Embryonic facial prominence (tissue), 1 donor: ENCODE measurements at regions not wholly inside any gene's neighbourhood (a gene's known extent, or its start where the extent isn't known, plus 50 kb on each side); places are given as distances from the start of the nearest gene placed in this dataset.
"Not testable (repeated sequence)": the region's sequence is repeated elsewhere in the genome, so short reads cannot be mapped to it uniquely, and the experiment has no call there.

Source experiments
- DNase-seq: peaks from one replicate; pipeline ENCODE4 v3.0.0-alpha.2; 2016; ENCODE audit errors: extremely low spot score

DNA sequence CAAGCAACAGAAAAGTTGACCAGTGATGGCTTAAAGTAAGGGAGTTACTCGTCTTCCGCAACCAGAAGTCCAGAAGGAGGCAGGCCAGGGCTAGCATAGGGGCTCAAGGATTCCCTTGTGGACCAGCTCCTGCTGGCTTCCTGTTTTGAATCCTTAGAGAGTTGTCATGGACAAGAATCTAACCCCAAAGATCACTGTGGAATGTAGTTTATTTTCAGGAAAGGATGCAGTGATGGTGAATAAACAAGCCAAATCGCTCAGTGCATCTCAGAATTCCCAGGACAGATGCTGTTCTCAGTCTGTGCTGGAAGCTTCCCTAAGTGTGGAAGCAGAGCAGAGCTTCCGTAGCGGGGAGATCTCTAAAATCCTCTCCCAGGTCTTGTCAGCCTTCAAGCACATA is 311.3 kb downstream of the C12orf75 start:
- no peak for DNase-seq

DNA sequence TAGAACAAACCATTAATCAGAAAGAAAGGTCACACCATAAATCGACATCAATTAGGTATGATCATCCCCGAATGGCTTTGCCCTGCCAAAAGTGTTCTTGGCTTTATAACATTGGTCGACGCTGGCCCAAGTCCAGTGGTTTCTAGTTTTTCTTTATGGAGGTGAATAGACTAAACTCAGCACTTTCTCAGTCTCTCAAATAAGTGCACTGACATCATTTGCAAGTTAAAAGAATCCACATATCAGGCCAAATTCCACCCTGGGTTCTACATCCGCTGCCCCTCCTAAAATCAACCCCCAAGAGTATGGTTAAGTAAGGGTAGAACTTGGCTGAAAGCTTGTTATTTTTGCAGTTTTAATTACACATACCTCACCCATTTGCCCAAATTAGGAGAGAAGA is 314.3 kb downstream of the C12orf75 start:
- no peak for DNase-seq

DNA sequence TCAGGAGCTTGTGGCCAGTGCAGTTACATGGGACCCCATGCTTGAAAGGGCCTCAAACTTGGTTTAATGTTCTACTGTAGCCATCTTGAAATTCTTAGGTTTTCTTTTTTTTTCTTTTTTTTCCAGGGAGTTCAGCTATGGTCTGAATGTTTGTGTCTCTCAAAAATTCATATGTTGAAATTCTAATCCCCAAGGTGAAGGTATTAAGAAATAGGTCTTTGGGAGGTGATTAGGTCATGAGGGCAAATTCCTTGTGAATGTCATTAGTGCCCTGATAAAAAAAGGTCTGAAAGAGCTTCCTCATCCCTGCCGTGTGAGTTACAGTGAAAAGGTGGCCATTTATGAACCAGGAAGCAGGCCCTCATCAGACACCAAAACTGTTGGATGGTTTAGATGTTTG is 324.1 kb downstream of the C12orf75 start:
- no peak for DNase-seq

DNA sequence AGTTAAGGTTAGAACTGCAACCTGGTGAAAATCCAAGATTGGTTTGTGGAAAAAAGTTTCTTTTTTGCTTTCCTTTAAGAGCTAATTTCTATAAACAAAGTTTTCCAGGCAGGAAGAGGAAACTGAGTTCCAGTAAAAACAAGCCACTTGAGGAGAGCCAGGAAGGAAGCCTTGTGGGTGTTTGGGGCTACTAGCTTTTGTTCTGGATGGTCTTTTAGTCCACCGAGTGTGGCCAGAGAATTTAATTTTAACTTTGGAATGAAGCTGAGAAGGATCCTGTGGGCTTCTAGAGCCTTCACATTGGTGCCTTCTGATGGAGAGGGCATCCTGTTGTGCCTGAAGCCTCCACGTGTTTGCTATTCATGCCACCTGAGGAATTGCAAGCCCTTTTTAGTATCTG is 327.9 kb downstream of the C12orf75 start:
- DNase-seq: no peak

DNA sequence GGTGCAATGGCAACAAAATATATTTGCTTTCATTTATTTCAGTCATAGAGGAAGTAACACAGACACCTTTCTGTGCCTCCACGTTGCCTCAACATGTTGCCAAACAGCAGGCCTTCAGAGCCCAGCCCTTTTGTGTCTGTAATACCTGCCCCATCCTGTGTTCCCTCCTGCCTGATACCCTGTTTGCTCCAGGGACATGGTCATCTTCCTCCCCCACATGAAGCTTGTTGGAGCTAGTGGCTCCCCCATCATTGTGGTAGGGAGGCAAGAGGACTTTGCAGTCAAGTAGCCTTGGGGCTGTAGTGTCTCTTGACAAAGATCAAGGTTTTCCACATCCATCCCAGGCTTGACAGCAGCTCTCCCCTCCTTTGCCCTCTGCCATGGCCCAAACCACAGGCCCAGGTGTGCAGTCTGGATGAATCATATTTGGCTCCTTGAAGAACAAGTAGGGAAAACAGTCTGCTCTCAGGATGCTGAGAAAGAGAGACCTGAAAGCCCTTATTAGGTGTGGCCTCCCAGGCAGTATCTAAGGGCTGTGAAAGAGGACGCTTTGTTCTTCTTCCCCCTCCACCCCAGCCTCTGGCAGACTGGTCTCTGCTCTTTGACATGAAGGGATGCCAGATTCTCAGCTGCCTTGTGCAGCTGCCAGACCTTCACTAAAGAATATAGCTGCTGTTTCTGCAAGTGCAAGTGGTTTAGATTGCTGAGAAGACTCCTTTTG is 329.0 kb downstream of the C12orf75 start:
- no peak for DNase-seq

DNA sequence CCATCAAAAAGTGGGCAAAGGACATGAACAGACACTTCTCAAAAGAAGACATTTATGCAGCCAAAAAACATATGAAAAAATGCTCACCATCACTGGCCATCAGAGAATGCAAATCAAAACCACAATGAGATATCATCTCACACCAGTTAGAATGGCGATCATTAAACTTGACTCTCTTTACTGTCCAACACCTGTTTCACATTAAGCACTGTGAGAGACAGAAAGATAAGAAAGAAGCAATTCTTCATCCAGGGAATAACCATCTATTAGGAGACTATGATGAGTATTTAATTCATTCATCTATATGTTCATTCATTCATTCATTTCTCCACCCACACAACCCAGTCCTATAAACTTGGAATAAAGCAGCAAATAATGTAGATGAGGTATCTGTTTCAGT is 334.3 kb downstream of the C12orf75 start:
- DNase-seq: not testable (repeated sequence)

DNA sequence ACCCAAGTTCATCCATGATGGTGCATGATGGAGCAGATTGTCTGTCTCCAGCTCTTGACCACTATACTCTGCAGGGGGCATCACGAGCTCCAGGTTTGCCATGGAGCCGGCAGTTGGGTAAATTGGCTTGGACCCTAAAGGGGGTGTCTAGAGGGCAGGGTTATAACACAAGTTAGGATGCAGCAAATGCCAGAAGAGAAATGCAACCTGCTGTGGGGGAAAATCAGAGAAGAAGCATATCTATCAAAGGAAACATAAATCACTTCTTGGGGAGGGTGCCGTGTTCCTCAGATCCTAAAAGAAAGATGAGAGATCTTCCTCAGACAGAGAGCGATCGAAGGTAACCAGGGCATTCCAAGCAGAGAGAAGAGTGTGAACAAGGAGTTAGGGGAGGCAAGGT is 334.9 kb downstream of the C12orf75 start:
- DNase-seq: no peak

DNA sequence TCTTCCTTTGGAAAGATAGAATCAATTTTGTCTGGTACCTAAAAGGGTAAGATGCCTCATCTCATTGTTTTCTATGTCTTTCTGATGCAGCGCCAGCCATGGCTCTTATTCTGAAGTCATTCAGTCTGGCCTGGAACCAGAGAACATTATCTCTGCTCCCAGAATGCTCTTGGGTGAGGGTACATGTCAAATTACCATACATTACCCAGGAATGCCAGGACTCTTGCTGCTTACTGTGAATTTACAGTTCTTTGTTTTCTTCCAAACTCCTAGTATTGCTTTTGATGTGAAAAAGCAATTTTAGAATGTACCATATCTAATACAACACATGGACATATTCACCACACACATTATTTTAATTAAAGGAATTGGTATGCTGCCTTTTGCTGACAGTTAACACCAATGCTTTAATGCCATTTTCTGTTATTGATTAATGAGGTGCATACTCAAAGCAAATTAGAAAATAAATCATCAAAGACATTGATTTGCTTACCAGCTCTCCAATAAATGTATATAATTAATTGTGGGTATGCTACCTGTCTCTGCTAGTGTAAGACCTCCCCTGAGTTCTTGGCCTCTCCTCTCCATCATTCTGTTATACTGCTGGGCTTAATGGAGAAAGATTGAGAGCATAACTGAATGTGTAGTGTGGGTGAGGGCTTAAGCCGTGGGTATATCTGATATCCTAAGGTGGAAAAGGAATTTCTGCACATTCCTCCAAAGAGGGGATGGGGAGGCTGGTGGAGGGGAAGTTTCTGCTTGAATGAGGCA is 337.7 kb downstream of the C12orf75 start:
- DNase-seq: no peak

DNA sequence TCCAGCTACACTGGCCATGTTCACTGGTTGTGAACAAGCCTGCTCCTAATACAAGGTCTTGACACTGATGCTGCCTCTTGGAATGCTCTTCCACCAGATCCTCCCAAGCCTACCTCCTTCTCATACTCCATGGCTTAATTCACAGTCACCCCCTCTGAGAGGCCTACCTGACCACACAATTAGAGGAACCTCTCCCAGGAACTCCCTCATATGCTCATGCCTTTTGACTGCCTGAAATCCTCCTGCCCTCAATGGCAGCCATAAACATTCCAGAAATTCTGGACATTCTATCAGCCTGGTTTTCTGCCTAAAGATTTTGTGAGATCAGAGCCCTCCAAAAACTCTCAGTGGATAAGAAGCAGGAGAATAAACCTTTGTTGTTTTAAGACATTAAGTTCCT is 340.2 kb downstream of the C12orf75 start:
- DNase-seq: no peak

DNA sequence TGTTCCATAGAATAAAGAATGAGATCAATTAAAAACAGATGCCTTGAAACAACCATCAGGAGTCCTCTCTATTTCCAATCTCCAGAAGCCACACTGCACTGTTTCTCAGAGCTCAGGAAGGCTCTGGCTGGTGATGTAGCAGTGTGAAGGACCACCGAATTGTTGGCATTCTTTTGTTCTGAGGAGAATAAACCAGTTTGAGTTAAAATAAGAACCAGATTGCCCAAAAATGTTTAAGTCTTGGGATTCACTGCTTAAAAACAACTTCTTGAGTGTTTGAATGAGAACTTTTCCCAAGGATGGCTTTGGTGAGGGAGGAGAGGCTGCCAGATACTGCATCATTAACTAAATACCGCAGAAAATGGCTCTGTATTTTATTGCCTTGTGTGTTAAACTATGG is 341.2 kb downstream of the C12orf75 start:
- peak; percentile 45 for DNase-seq

DNA sequence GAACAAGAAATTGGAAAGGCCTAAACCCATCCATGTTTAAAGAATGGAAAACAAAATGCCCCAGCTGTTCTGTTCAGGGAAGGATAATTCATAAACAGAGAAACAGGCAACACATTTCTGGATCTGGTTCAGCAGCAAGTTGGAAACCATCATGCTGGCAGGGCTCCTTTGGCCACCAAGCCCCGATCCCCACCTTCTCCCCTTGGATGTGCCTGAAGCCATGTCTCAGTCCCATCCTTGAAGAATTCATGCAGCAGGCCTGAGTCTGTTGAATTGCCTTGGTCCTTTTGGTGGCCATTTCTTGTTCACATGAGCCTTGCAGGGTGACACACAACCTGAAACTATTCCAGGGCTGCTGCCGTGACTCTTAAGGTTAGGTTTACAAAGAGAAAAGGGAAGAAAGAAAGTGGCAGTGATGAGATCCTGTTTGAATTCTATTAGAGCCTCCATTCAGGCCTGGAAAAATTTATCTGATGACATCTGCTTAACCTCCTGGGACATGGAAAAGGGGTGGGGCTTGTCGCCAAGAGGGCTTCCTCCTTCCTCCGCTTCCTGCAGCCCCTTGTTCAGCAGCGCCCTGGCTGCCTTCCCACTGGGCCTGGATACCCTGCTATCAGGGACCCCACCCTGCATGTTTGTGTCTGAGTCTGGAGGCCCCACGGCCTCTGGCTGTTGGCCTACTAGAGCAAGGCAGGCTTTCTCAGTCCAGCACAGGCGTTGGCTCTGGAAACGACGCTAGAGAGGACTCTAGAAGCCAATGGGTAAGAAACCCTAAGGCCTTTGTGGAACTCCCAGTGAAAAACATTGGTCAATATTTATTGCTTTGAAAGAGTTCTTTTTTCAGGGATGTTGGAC is 341.9 kb downstream of the C12orf75 start:
- no peak for DNase-seq

DNA sequence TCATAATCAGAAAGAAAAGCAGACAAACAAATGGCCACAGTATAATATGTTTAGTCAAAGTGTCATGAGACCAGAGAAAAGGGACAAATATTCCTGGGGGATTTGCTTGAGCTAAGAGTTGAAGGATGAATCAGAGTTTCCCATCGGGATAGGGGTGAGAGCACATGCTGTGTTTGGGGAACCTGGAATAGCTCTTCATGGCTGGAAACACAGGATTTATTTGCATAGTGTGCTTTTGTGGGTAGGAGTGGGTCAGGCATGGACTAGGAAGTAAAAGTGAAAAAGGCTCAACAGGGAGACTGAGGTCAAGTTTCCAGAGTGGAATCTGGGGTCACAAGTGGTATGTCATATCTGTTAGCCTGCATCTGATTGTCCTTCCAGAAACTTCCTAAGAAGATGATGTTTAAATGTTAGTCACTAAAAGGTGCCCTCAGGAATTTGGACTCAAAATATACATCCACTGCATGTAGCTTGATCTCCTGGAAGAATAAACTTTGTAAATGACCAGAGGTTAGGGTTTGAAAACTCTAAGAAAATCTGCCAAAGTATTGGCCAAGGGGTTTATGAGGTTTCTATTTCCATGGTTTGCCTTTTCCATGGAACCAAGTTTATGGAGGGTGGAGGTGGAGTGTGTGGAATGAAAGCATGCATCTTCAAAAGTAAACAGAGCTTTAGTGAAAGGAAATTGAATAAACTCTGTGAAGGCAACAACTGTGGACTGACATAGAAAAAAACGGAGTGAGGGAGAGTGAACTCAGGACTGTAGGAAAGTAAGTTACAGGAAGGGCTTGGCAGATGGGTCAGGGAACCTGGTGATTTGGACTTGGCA is 344.6 kb downstream of the C12orf75 start:
- no peak for DNase-seq

DNA sequence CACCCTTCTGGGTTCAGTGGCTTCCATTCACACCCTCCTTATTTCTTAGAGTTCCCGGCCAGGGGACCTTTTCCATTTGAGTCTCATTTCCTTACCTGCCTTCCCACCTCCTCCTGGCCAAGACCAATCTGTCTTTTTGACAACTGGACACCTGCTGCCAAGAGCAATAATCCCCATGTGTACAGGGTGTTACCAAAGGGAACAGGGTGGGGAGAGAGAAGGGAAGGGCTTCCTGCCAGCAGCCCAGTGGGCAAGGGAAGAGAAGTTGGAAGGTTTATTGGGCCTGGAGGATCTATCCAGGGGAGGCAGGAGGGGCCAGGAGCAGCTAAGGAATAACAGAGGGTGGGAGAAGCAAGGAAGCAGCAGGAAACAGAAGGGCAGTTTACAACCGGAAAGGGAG is 346.2 kb downstream of the C12orf75 start:
- no peak for DNase-seq

DNA sequence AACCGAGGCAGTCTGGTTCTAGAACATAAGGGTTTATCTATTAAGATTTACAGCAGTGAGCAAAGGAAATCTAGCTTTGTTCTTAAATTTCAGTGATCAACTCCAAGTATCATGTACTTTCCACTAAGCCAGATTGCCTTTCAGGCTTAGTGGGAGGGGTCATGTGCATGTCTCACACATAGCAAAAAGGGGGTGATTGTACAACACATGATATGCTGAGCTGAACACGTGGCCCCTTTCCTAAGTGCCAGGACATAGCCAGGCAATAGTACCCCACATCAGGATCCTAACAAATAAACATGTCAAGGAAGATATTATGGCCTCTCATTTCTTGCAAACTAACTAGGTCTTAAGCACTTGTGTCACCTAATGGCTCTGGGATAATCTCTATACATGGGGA is 347.2 kb downstream of the C12orf75 start:
- no peak for DNase-seq

DNA sequence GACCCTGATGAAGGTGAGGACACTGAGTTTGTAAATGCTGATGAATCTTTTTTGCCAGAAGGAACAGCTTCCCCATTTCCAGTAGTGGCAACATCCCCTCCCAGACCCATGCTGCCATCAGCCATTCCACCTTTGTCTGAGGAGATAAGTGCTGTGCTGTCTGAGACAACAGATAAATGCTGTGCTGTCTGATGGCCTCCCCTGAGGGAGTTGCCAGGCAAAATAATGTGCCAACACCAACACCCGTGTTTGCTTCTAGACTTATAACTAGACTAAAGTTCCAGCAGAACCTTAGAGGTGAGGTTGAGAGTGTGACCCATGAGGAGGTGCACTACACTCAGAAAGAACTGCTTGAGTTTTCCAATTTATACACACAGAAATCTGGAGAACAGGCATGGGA is 349.5 kb downstream of the C12orf75 start:
- no peak for DNase-seq

DNA sequence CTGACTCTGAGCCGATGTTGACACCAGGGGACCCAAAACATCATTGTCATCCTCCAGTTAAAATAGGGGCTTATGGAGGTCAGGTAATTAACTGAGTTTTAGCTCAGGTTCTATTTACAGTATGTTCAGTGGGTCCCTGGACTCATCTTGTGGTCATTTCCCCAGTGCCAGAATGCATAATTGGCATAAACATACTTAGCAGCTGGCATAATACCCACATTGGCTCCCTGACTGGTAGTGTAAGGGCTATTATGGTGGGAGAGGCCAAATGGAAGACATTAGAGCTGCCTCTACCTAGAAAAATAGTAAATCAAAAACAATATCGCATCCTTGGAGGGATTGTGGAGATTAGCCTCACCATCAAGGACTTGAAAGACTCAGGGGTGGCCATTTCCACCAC is 350.9 kb downstream of the C12orf75 start:
- no peak for DNase-seq

DNA sequence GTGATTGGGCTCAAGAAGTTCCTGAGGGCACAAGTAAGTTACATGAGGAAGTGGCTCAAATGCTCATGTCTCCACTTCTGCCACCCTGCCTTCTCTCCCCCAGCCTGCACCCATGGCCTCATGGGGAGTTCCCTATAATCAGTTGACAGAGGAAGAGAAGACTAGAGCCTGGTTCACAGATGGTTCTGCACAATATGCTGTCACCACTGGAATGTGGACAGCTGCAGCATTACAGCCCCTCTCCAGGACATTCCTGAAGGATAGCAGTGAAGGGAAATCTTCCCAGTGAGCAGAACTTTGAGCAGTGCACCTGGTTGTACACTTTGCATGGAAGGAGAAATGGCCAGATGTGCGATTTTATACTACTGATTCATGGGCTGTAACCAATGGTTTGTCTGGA is 352.3 kb downstream of the C12orf75 start:
- DNase-seq: not testable (repeated sequence)

DNA sequence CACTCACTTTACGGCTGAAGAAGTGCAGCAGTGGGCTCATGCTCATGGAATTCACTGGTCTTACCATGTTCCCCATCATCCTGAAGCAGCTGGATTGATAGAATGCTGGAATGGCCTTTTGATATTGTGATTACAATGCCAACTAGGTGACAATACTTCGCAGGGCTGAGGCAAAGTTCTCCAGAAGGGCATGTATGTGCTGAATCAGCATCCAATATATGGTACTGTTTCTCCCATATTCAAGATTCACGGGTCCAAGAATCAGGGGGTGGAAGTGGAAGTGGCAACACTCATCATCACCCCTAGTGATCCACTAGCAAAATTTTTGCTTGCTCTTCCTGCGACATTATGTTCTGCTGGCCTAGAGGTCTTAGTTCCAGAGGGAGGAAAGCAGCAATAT is 353.3 kb downstream of the C12orf75 start:
- not testable (repeated sequence) for DNase-seq

DNA sequence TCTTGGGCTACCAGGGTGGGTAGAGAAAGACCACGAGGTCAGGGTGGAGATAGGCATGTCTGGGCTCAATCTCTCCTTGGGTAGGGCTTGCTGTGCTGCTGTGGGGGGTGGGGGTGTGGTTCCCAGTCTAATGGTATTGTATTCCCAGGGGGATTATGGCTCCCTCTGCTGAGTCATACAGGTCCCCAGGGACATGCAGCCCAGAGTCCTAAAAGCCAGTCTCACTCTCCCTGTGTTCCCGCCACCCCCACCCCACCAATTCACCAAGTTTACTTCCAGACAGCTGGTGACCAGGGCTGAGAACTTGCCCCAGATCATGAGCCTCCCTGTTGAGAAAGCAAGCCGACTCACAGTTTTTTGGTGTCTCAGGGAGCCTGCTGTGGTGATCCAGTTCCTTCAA is 367.6 kb downstream of the C12orf75 start:
- no peak for DNase-seq

DNA sequence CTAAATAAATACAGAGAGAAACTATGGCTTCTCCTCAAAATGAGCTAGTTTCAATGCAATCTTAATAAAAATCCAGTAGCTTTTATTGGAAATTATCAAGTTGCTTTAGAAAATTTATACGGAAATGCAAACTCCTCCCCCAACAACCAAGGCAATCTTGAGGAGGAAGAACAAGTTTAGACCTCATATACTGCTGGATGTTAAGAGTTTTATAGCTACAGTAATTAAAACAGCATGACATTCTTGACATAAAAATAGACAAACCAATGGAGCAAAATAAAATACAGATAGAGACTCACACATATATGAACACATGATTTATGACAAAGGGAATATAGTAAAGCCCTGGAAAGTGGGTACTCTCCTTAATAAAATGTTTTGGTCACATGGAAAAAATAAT is 368.7 kb downstream of the C12orf75 start:
- no peak for DNase-seq

DNA sequence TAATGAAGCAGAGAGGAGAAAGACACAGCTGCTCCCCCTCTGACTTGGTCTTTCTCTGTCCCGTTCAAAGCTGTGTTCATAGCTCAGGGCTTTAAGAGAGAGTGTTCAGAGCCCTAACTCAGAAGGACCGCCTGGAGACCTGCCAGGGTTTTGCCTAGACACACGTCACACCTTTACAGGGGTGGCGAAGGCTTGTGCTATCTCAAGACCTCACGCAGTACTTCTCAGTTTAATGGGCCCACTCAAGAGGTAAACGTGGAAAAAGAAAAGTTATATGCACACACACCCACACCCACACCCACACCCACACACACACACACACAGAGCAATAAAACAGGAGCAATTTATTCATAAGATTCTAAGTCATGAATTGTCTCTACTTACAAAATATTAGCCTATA is 374.3 kb downstream of the C12orf75 start:
- DNase-seq: no peak

DNA sequence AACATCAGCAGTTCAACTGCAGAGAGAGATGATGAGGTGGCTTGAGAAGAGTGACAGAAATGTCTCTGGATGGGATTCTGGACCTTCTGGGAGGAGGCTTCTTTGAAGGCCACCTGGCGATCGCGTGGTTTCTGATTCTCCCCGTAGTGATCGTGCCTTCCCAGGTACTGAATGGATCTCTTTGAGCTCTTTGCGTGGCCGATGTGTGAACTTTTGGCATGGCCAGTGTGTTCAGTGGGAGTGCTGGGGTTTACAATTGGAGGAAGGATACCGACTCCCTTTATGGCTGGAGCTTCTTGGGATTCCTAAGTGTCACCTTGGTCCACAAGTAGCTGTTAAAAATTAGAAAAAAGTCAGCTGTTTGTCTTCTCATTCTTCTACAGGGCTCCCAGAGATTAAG is 374.7 kb downstream of the C12orf75 start:
- DNase-seq: no peak
